ENCODE measurements at regions not wholly inside any gene's neighbourhood (a gene's known extent, or its start where the extent isn't known, plus 50 kb on each side); places are given as distances from the start of the nearest gene placed in this dataset.
A peak's percentile ranks its signal among the peaks of the same experiment; 100 is the strongest.

- DNase-seq (ENCODE audit: low spot score): no peak
These were observed 308.5 kb downstream of the PLK2 start for GRCh38 chr5:58151414-58151813.

DNA sequence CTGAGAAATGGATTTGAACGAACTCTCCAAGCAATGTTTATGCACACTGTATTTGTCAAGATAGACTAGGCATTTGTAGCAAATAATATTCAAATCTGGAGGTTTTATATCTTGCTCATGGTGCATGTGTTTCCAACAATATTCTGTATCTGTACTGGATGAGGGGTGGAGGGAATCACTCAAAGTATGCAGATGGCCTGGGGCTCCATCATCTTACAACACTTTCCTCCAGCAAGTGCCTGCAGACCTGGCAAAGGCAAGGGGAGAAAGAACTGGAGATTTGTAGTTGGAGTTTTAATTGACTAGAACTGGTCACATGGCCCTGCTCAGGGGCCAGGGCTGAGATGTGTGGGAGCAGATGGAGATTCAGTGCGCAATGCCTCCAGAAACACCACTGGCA lies 309.0 kb downstream of the PLK2 start:
- DNase-seq (ENCODE audit: low spot score): no peak

DNA sequence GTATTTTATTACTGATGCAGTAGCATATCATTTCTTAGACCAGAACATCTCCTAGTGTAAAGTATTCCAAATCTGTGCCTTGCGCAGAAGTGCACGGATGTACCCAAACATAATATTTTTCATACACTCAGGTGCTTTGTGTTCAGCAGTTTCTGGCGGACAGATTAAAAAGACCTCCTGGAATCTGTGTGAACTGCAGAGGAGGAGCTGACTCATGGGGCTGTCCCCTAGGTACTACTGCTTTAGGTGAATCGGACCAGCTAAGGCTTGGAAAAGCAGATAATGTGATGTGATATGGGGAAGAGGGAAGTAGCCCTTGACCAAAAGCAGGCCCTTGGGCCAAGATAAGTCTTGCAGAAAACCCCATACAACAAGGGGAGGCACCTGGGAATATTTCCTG lies 310.1 kb downstream of the PLK2 start:
- DNase-seq (ENCODE audit: low spot score): no peak

DNA sequence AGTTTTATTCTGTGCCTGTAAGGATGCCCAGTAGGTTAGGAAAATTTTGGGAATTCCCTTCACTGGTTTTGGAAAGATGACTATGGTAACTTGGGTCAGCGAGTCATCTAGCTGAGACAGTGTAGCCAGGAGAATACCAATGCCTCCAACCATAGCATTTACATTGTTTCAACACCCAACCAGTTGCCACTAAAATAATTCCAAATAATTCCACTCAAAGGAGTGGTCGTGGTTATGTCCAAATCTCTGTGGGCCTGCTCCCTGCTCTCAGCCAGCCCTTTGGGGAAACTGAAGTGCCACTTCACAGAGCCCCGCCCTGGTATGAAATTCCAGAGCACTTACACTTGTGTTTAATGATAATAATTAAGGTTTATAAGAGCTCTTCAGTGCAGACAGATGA lies 310.5 kb downstream of the PLK2 start:
- DNase-seq (ENCODE audit: low spot score): peak; percentile 53

DNA sequence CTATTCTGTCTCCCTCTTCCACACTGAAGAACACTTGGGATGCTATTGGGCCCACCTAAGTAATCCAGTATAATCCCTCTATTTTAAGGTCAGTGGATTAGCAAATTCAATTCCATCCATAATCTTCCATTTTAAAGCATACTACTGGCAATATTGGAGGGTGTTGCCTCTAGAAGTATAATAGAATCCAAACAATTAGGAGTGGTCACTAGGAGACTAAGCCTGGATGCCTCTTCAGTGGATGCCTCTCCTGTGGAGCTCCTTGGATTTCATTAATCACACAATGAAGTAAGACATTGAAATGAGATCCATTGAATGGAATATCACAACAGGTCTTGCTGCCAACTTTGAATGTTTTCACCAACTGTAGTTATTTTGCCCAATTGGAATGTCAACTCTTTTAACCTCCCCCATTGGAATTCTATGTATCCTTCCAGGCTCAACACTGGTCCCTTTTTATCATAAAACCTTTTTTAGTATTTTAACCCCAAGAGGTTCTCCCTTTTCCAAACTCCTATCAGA lies 311.6 kb downstream of the PLK2 start:
- no peak for DNase-seq (ENCODE audit: low spot score)

- DNase-seq (ENCODE audit: low spot score): no peak
These were observed 314.4 kb downstream of the PLK2 start for GRCh38 chr5:58145397-58145934.

DNA sequence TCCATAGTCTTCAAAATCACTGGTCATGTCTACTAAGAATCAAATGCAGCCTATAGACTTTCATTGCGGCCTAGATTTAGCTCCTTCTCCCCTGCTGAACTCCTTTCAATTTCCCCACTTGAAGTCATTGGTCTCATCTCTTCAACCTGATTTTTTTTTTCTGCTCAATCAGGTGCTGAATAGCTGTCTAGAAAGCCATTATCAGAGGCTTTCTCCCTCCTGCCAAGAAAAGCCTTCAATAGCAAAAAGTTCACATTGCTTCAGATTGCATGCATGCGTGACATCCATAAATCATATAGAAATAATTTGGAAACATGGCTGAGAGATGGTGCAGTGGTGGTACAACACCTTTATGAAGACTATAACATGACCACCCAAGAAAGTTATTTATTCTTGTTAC lies 316.2 kb downstream of the PLK2 start:
- no peak for DNase-seq (ENCODE audit: low spot score)

- DNase-seq (ENCODE audit: low spot score): no peak
These were observed 316.7 kb downstream of the PLK2 start for GRCh38 chr5:58143181-58143580.

GRCh38 chr5:58138791-58139190 lies 321.1 kb downstream of the PLK2 start:
- no peak for DNase-seq (ENCODE audit: low spot score)

- no peak for DNase-seq (ENCODE audit: low spot score)
These were observed 323.5 kb downstream of the PLK2 start for GRCh38 chr5:58136406-58136805.

DNA sequence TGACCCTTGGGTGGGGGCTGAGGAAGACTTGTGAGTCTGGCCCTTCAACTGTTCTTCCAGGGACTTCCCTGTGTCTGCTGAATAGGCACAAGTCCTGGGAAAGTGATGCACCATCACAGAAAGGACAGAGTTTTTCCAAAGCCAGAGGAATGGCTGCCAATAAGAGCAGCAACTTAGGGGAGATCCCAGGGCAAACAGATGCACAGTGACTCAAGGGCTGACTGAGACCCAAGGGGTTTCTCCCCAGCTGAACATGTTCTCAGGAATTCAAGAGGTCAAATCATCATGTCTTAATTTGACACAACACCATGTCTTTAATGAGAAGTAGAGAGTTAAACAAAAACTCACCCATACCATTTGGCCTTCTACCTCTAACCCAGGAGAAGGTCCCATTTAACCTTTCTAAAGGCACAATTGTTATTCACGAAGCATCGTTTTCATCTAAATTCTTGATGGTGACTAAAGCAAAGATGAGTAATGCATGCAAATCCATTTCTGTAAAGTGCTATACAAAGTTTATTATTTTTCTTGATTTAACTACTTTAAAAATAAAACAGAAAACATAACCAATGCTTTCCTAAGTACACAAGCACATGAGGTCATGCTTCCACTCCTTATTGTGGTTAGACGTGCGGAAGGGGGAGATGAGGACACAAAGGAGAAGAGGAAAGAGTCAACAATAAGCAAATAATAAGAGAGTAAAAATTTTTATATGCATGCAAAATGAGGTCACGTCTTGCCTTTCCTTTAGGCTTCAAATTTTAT lies 324.1 kb downstream of the PLK2 start:
- peak; percentile 49 for DNase-seq (ENCODE audit: low spot score)

- DNase-seq (ENCODE audit: low spot score): peak; percentile 50
These were observed 326.1 kb downstream of the PLK2 start for GRCh38 chr5:58133631-58134296.

- DNase-seq (ENCODE audit: low spot score): no peak
These were observed 326.7 kb downstream of the PLK2 start for GRCh38 chr5:58133216-58133615.

DNA sequence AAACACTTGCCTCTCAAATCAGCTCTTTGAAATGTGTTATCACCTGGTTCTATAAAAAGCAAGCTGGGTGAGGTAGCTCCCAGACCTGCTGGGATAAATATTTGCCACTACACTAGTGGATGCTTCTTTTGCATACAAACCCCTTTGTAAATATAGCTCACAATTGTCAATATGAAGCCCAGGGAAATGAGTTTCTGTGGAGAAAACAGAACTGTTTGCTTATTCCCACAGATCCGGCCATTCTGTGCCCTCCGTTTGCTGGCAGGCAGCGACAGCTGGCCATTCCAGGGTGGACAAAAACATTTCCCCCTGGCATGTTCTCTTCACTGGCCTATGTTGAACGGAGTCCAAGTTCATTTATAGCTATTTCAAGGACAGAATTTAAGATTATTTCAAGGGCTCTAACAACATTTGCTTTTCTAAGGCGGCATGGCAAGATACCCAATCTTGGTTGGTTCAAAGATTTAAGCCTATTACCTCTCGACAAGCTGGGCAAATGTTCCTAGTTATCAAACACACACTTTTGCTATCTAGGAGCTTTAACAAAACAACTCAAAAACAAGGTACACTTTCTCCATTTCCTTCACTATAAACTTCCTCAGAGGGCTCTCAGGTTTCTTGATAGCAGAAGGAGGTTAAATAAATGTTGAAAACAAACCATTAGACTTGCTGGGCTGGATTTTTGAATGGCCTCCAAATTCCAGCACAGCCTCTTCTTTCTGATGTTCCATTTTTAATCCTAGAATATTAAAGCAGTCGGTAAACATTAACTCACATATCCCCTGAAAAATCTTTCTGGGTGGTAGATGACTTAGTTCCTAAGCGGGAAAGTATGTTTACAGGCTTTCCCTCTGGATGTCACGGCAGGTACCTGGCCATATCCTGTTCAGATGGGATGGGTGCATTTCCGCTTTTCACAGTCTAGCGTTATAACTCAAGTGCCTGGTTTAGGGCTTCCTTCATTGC lies 332.3 kb downstream of the PLK2 start:
- no peak for DNase-seq (ENCODE audit: low spot score)

GRCh38 chr5:58123501-58123900 lies 336.4 kb downstream of the PLK2 start:
- DNase-seq (ENCODE audit: low spot score): no peak

DNA sequence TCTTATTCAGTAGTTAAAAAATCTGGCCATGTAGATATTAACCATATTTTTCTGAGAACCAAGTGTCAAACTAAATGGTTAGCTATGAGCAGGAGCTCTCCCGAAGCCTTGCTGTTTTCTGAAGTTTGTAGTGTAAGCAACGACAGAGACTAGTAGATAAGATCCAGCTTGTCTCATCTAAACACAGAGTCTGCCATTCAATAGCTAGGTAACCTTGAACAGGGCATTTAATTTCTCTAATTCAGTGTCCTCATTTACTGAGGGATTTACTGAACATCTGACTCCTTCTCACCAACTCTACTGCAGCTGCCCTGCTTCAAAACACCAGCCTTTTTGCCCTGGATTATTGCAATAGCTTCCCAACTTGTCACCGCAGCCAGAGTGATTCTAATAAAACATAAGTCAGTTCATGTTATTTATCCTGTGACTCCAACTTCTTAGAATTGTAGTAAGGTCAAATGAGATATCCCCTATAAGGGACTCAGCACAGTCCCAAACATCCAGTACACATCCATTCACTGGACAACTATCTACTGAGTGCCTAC lies 337.0 kb downstream of the PLK2 start:
- DNase-seq (ENCODE audit: low spot score): no peak

DNA sequence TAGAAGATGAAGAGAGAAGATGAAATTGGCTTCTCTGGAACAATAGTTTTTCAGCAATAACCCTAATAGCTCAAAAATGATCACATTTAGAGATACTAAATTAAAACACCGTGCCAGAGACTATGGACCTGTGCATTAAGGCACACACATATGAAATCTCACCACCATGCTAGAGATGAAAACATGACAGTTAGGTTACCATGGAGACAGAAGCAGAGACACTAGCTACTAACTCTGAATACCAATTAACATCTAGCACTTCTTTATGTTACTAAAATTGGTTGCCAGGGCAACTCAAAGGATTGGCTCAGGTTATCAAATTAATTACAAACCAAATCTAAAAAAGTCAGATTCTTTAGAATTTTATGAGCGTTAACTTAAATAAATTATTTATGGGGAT lies 337.7 kb downstream of the PLK2 start:
- DNase-seq (ENCODE audit: low spot score): no peak

DNA sequence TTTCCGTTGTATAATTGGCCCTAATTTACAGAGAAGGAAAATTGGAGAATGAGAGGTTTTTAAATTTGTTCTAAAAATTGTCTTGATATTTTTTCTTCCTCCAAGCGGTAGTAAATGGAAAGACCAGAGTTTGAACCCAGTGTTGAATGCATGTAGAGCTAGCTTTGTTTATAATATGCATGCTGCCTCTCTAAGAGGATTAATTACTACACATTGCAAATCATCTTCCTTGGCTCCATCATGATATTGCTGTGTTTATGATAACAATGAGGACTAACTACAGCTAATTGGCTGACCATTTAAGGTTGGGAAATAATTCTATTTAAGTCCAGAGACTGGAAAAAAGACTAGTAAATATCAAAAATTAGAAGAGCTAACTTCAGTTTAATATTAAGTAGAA lies 338.5 kb downstream of the PLK2 start:
- no peak for DNase-seq (ENCODE audit: low spot score)

DNA sequence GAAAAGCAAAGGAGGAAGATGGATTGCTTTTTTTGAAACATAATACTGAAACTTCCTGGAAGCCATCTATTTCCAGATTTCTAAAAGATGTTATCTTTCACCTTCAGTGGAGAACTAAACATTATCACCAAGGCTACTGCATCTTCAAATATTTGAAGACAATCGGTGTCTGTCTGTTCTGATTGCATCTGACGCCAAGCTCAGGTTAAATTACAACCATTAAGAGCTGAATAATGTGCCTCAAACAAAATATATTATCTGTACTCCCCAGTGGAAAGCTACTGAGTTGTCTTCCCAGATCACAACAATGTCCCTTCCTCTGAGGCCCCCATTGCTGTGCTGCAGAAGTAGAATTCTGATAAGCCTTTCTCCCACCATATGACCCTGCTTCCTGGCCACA lies 342.3 kb downstream of the PLK2 start:
- DNase-seq (ENCODE audit: low spot score): no peak

DNA sequence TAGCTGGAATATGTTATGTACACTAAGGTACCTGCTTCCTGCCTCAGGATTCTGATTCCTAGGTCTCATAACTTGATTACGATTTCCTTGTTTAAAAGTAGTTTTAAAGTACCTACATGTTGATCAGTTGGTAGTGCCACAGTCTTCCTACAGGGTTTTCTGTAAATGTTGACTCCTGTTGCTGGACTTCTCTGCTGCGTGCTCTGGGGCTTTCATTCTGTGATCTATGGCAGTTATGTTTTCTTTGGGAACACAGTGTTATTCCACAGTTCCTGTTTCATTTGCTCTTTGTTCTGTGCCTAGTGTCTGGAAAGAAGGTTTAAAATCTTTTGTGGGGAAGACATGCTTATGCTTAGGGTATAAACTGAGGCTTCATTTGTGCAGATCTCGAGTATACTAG lies 343.5 kb downstream of the PLK2 start:
- no peak for DNase-seq (ENCODE audit: low spot score)

- DNase-seq (ENCODE audit: low spot score): no peak
These were observed 344.1 kb downstream of the PLK2 start for GRCh38 chr5:58115811-58116210.

- peak; percentile 58 for DNase-seq (ENCODE audit: low spot score)
These were observed 345.6 kb downstream of the PLK2 start for GRCh38 chr5:58114324-58114723.
